Gastroesophageal sphincter (tissue), 4 donors: ENCODE measurements at regions not wholly inside any gene's neighbourhood (a gene's known extent, or its start where the extent isn't known, plus 50 kb on each side); places are given as distances from the start of the nearest gene placed in this dataset.

ENCODE experiments used
- ATAC-seq: fragments of 150-250 bp; one replicate; pipeline ENCODE4 v1.9.1; 2016; ENCODE audit warnings: mild to moderate bottlenecking, moderate library complexity
- H3K27ac ChIP-seq, 4 donors: fragments of 200-600 bp; sonication (generic) in 3 of 4; 1 replicate in 3 of 4; 2 replicates in 1 of 4; pipeline ENCODE4 v1.5.1; 2016 to 2019
- H3K27me3 ChIP-seq: fragments of 200-600 bp; sonication (generic); one replicate; pipeline ENCODE4 v1.5.1; 2019
- H3K36me3 ChIP-seq, 2 donors: fragments of 200-600 bp; sonication (generic); one replicate each; pipeline ENCODE4 v1.5.1; 2019; ENCODE audit warnings: control low read depth in 1 of 2
- H3K4me1 ChIP-seq, 3 donors: fragments of 200-600 bp; sonication (generic); 1 replicate in 2 of 3; 2 replicates in 1 of 3; pipeline ENCODE4 v1.5.1; 2016 to 2019; ENCODE audit warnings: control low read depth in 2 of 3
- H3K4me3 ChIP-seq, 2 donors: fragments of 200-600 bp; sonication (generic); one replicate each; pipeline ENCODE4 v1.5.1; 2019; ENCODE audit warnings: mild to moderate bottlenecking in 1 of 2, moderate library complexity in 1 of 2
- H3K9me3 ChIP-seq, 3 donors: fragments of 200-600 bp; sonication (generic); one replicate each; pipeline ENCODE4 v1.5.1; 2017 to 2019; ENCODE audit warnings: control low read depth in 2 of 3
- EP300 ChIP-seq: sonication (generic); formaldehyde crosslinking; IDR thresholded peaks from one replicate; pipeline ENCODE4 v1.6.1; 2017; ENCODE audit warnings: antibody characterized with exemption, mild to moderate bottlenecking
- POLR2A ChIP-seq, 2 donors: fragments of 450-650 bp; IDR thresholded peaks; one replicate each; pipeline ENCODE4 v1.6.1; 2017; ENCODE audit warnings: antibody characterized with exemption in 2 of 2, mild to moderate bottlenecking in 2 of 2, moderate library complexity in 1 of 2
- POLR2AphosphoS5 ChIP-seq: sonication (generic); formaldehyde crosslinking; IDR thresholded peaks from one replicate; pipeline ENCODE4 v1.6.1; 2017; ENCODE audit warnings: antibody characterized with exemption
- WGBS, 2 donors: methylation state at CpG; one replicate each; pipeline ENCODE4 v1.1.5; 2018; ENCODE audit warnings: low coverage in 1 of 2; 5-methylcytosine and 5-hydroxymethylcytosine counted together
- TF ChIP-seq, protein P1 (sequence below), 4 experiments: fragments of 200-600 bp in 2 of 4; fragments of 450-650 bp in 2 of 4; sonication (generic) in 1 of 4; IDR thresholded peaks; one replicate each; pipeline ENCODE4 v1.5.1; 2017 to 2019; ENCODE audit warnings: antibody characterized with exemption in 4 of 4, mild to moderate bottlenecking in 2 of 4, moderate library complexity in 2 of 4

DNA sequence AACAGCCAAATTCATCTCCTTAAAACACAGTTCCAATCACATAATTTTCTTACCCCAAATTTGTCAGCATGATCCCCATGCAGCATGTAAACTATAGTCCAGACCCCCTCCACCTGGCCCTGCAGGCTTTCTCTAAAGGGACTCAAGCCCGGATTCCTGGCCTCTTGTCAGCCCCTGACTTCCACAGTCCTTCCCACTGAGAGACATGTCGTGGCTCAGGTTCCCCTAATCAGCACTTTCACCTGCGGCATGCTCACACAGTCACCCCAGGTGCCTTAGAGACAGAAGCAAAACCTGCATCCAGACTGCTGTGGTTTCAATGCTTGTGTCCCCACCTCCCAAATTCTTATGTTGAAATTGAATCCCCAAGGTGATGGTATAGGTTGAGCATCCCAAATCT is 372.7 kb upstream of the ATP10A start:
- TF ChIP-seq, protein P1, sequence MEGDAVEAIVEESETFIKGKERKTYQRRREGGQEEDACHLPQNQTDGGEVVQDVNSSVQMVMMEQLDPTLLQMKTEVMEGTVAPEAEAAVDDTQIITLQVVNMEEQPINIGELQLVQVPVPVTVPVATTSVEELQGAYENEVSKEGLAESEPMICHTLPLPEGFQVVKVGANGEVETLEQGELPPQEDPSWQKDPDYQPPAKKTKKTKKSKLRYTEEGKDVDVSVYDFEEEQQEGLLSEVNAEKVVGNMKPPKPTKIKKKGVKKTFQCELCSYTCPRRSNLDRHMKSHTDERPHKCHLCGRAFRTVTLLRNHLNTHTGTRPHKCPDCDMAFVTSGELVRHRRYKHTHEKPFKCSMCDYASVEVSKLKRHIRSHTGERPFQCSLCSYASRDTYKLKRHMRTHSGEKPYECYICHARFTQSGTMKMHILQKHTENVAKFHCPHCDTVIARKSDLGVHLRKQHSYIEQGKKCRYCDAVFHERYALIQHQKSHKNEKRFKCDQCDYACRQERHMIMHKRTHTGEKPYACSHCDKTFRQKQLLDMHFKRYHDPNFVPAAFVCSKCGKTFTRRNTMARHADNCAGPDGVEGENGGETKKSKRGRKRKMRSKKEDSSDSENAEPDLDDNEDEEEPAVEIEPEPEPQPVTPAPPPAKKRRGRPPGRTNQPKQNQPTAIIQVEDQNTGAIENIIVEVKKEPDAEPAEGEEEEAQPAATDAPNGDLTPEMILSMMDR (IDR thresholded peaks at IDR 0.05): no peak
- no peak for TF ChIP-seq POLR2A (IDR thresholded peaks at IDR 0.05)
- TF ChIP-seq EP300: no peak
- TF ChIP-seq POLR2AphosphoS5: no peak
- Histone ChIP-seq H3K27ac (no peak overlapping the region), H3K9me3 (no peaks in the 10 kb centered on the region), H3K4me3 (no peak overlapping the region), H3K4me1 (no peaks in the 10 kb centered on the region), H3K27me3 (no peaks in the 10 kb centered on the region), H3K36me3 (no peaks in the 10 kb centered on the region)
- ATAC-seq: no peak
- 20 to 27% methylated on average over 2 of the region's 3 CpGs for WGBS, 2 donors

DNA sequence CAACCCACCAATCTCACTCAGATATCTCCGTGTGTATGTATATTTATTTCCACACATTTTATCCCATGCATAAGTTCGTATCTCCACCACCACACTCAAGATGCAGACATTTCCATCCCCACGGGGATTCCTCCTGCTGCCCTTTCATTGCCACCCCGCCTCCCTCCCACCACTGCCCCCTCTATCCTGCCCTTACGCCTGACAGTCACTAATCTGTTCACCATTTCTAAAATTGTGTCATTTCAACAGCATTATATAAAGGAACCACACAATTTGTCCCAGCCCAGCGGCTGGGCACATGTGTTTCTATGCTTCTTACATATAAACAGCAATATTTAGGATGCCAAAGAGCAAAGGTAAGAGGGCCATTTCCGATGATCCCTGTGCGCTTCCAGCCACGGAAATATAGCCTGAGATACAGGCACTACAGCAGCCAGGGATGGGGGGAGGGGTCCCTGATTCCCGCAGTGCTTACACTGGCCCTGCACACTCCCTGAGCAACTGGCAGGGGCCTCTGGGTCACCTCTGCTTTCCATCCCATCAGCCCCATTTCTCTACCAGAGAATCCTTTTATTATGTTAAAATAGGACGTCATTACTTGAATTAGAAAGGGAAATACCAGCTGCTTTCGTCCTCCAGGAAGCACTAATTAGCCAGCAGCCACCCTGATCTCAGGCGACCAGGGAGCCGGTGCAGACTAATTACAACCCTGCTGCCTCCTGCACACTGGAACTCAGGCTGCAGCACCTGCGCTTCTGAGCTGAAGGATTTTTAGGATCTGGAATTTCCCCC is 372.0 kb upstream of the ATP10A start:
- Histone ChIP-seq H3K27me3 (no peaks in the 10 kb centered on the region), H3K4me3 (no peak overlapping the region), H3K36me3 (no peaks in the 10 kb centered on the region), H3K27ac (no peak overlapping the region), H3K4me1 (no peaks in the 10 kb centered on the region), H3K9me3 (no peaks in the 10 kb centered on the region)
- TF ChIP-seq, protein P1 (IDR thresholded peaks at IDR 0.05): no peak
- TF ChIP-seq POLR2AphosphoS5 (no peak), POLR2A (IDR thresholded peaks at IDR 0.05) (no peak), EP300 (no peak)
- 40 to 45% methylated on average over 7 to 15 of the region's 15 CpGs for WGBS, 2 donors
- ATAC-seq: no peak

DNA sequence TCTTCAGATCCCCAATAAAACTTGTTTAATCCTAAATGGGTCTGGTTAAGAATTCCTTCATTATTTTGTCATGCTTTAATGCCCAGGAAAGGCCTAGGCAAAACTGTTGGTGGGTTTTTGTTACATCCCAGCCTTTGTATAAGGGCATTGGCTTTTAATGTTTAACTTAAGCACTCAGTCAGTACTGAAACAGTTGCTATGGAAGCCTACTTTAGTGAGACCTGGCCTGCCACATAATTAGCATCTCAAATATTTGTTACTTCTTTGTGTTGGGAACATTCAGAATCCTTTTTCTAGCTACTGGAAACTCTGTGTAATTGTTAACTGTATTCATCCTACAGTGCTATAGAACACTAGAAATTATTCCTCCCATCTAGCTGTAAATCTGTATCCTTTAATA is 369.6 kb upstream of the ATP10A start:
- no peak overlapping the region for H3K27ac ChIP-seq
- no peaks in the 10 kb centered on the region for H3K9me3 ChIP-seq
- H3K27me3 ChIP-seq: no peaks in the 10 kb centered on the region
- H3K36me3 ChIP-seq: no peaks in the 10 kb centered on the region
- no peaks in the 10 kb centered on the region for H3K4me1 ChIP-seq
- TF ChIP-seq, protein P1 (IDR thresholded peaks at IDR 0.05): no peak
- no peak for TF ChIP-seq POLR2AphosphoS5
- TF ChIP-seq POLR2A (IDR thresholded peaks at IDR 0.05): no peak
- TF ChIP-seq EP300: no peak
- H3K4me3 ChIP-seq: no peak overlapping the region
- ATAC-seq: no peak

DNA sequence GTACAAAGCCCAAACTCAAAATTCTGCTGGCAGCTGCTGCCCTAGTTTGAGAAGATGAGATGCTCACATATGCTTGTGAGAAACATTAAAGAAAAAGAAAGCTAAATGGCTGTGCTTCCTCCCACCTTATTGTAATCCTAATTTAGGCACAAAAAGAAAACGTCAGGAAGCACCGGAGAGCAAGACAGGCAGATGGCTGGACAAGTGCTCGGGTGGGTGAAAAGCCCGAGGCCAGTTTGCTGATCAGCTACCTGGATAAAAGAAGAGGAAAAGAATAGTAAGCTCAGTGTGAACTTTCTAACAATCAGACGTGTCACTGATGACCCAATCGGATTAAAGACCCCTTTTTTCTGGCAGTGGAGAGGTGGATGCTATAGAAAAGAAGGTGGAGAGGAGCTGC is 368.0 kb upstream of the ATP10A start:
- no peak for ATAC-seq
- TF ChIP-seq EP300 (no peak), POLR2A (IDR thresholded peaks at IDR 0.05) (no peak), POLR2AphosphoS5 (no peak)
- TF ChIP-seq, protein P1 (IDR thresholded peaks at IDR 0.05): no peak
- no peaks in the 10 kb centered on the region for H3K27me3 ChIP-seq
- H3K9me3 ChIP-seq: no peaks in the 10 kb centered on the region
- no peak overlapping the region for H3K27ac ChIP-seq
- no peaks in the 10 kb centered on the region for H3K4me1 ChIP-seq
- no peak overlapping the region for H3K4me3 ChIP-seq
- H3K36me3 ChIP-seq: no peaks in the 10 kb centered on the region
- 55 to 83% methylated on average over 5 to 6 of the region's 6 CpGs for WGBS, 2 donors

DNA sequence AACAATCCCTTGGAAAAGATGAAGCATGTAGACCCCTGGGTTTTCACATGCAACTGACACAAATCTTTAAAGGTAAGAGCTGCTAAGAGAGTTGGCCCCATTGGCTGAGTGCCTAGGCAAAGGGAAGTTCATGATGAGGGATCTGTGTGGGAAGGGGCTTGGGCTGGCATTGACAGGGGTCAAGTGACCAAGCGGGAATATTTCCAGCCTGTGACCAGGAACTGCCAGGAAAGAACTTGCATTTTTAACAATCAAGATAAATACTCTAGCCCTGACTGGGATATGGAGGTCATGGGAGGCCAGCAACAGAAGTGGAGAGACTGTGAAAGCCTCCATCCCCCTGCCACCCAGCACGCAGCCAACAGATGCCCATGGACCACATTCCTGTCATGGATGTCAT is 361.1 kb upstream of the ATP10A start:
- no peaks in the 10 kb centered on the region for H3K9me3 ChIP-seq
- no peaks in the 10 kb centered on the region for H3K4me1 ChIP-seq
- H3K27me3 ChIP-seq: no peaks in the 10 kb centered on the region
- no peak for ATAC-seq
- 83 to 86% methylated on average over 1 to 2 of the region's 2 CpGs for WGBS, 2 donors
- no peak overlapping the region for H3K4me3 ChIP-seq
- H3K36me3 ChIP-seq: no peaks in the 10 kb centered on the region
- TF ChIP-seq EP300 (no peak), POLR2AphosphoS5 (no peak), POLR2A (IDR thresholded peaks at IDR 0.05) (no peak)
- TF ChIP-seq, protein P1 (IDR thresholded peaks at IDR 0.05): no peak
- H3K27ac ChIP-seq: no peak overlapping the region
